ENCODE measurements at regions not wholly inside any gene's neighbourhood (a gene's known extent, or its start where the extent isn't known, plus 50 kb on each side); places are given as distances from the start of the nearest gene placed in this dataset.

- H3K9me1 ChIP-seq (ENCODE audit: control insufficient read depth, extremely low read depth, insufficient read depth, low read length) = no peaks in the 10 kb centered on the region
- TF ChIP-seq CTCF (optimal IDR thresholded peaks at IDR 0.05 in 1 of 3, IDR thresholded peaks at IDR 0.05 in 1 of 3, conservative IDR thresholded peaks at IDR 0.05 in 1 of 3; ENCODE audit: extremely low read depth in 1 of 3, insufficient read depth in 2 of 3, low read length in 3 of 3) = no peak
- TF ChIP-seq EZH2 (IDR thresholded peaks at IDR 0.05; ENCODE audit: low read length) = no peak
- no peaks in the 10 kb centered on the region for H3K4me1 ChIP-seq (ENCODE audit: control insufficient read depth, extremely low read depth, insufficient read depth, low read length)
- H3K9me3 ChIP-seq (ENCODE audit: control insufficient read depth, low read depth, low read length) = no peaks in the 10 kb centered on the region
- dilution Hi-C loops (cut with MboI; ENCODE audit: extremely low pct_ligation_motif_present, low sequenced_read_pairs) = no loop called here
- no peak overlapping the region for H3K9ac ChIP-seq (ENCODE audit: control insufficient read depth, extremely low read depth, insufficient read depth, low read length)
- DNase-seq (ENCODE audit: low read depth, low spot score) = no peak
- FAIRE-seq = no peak
- no peaks in the 10 kb centered on the region for H3K36me3 ChIP-seq (ENCODE audit: control insufficient read depth in 2 of 2, extremely low read depth in 1 of 2, insufficient read depth in 2 of 2, low read length in 2 of 2)
- H2AFZ ChIP-seq (ENCODE audit: control insufficient read depth, low read length) = no peak overlapping the region
- H3K27ac ChIP-seq (ENCODE audit: control insufficient read depth, insufficient read depth, low read length) = no peak overlapping the region
- no peaks in the 10 kb centered on the region for H3K79me2 ChIP-seq (ENCODE audit: control insufficient read depth, insufficient read depth, low read length)
- H3K27me3 ChIP-seq (ENCODE audit: control insufficient read depth, extremely low read depth, insufficient read depth, low read length) = peaks cover 13% of the 10 kb centered on the region
- no peaks in the 10 kb centered on the region for H4K20me1 ChIP-seq (ENCODE audit: control insufficient read depth, extremely low read depth, insufficient read depth, low read length)
- H3K4me3 ChIP-seq (ENCODE audit: control insufficient read depth in 2 of 3, extremely low read depth in 1 of 3, insufficient read depth in 2 of 3, low read depth in 1 of 3, low read length in 3 of 3) = no peak overlapping the region
- H3K4me2 ChIP-seq (ENCODE audit: control insufficient read depth, extremely low read depth, insufficient read depth, low read depth, low read length) = no peak overlapping the region
Observed at GRCh38 chr22:34804091-34804490, 261.9 kb upstream of the ISX start.

GRCh38 chr22:34804604-34805003, 261.4 kb upstream of the ISX start:
- no peaks in the 10 kb centered on the region for H3K4me1 ChIP-seq (ENCODE audit: control insufficient read depth, extremely low read depth, insufficient read depth, low read length)
- FAIRE-seq (no peak), DNase-seq (ENCODE audit: low read depth, low spot score) (no peak)
- H2AFZ ChIP-seq (ENCODE audit: control insufficient read depth, low read length) = no peak overlapping the region
- no peak overlapping the region for H3K9ac ChIP-seq (ENCODE audit: control insufficient read depth, extremely low read depth, insufficient read depth, low read length)
- no peaks in the 10 kb centered on the region for H4K20me1 ChIP-seq (ENCODE audit: control insufficient read depth, extremely low read depth, insufficient read depth, low read length)
- no peaks in the 10 kb centered on the region for H3K9me3 ChIP-seq (ENCODE audit: control insufficient read depth, low read depth, low read length)
- no peaks in the 10 kb centered on the region for H3K36me3 ChIP-seq (ENCODE audit: control insufficient read depth in 2 of 2, extremely low read depth in 1 of 2, insufficient read depth in 2 of 2, low read length in 2 of 2)
- no peaks in the 10 kb centered on the region for H3K79me2 ChIP-seq (ENCODE audit: control insufficient read depth, insufficient read depth, low read length)
- H3K27ac ChIP-seq (ENCODE audit: control insufficient read depth, insufficient read depth, low read length) = no peak overlapping the region
- no peak for TF ChIP-seq CTCF (optimal IDR thresholded peaks at IDR 0.05 in 1 of 3, IDR thresholded peaks at IDR 0.05 in 1 of 3, conservative IDR thresholded peaks at IDR 0.05 in 1 of 3; ENCODE audit: extremely low read depth in 1 of 3, insufficient read depth in 2 of 3, low read length in 3 of 3)
- no peak for TF ChIP-seq EZH2 (IDR thresholded peaks at IDR 0.05; ENCODE audit: low read length)
- dilution Hi-C loops (cut with MboI; ENCODE audit: extremely low pct_ligation_motif_present, low sequenced_read_pairs) = no loop called here
- H3K4me3 ChIP-seq (ENCODE audit: control insufficient read depth in 2 of 3, extremely low read depth in 1 of 3, insufficient read depth in 2 of 3, low read depth in 1 of 3, low read length in 3 of 3) = no peak overlapping the region
- H3K4me2 ChIP-seq (ENCODE audit: control insufficient read depth, extremely low read depth, insufficient read depth, low read depth, low read length) = no peak overlapping the region
- H3K27me3 ChIP-seq (ENCODE audit: control insufficient read depth, extremely low read depth, insufficient read depth, low read length) = peaks cover 10% of the 10 kb centered on the region
- no peaks in the 10 kb centered on the region for H3K9me1 ChIP-seq (ENCODE audit: control insufficient read depth, extremely low read depth, insufficient read depth, low read length)

All from keratinocyte (primary cell).